A673 (cell line): ENCODE measurements at regions not wholly inside any gene's neighbourhood (a gene's known extent, or its start where the extent isn't known, plus 50 kb on each side); places are given as distances from the start of the nearest gene placed in this dataset.

Experiments used
- BruUV-seq: library from RNA; stranded (reverse); fragments of 400-500 nt; replicated peaks from 2 replicates; lab custom pipeline; 2021; lab: Mats Ljungman, UMichigan
- CTCF ChIA-PET: fragments of 300-600 bp; sonication (Branson Sonifier 250); formaldehyde crosslinking; loops from one replicate; lab custom pipeline; 2022; ENCODE audit warnings: antibody characterized with exemption; lab: Charles Lee
- POLR2A ChIA-PET: fragments of 300-600 bp; sonication (Branson Sonifier 250); formaldehyde crosslinking; loops from one replicate; lab custom pipeline; 2022; ENCODE audit warnings: antibody characterized with exemption; ENCODE audit not compliant: low non-redundant PET; lab: Charles Lee
- DNase-seq: peaks from one replicate; pipeline ENCODE4 v3.0.0-alpha.2; 2015; ENCODE audit warnings: low spot score
- H3K27ac ChIP-seq: fragments of 200-600 bp; sonication (generic); 2 replicates; pipeline ENCODE4 v1.5.1; 2016; ENCODE audit warnings: mixed run types, low read depth, mild to moderate bottlenecking, mixed read lengths, antibody characterized with exemption, low read length; ENCODE audit not compliant: poor library complexity, severe bottlenecking
- H3K27me3 ChIP-seq: fragments of 200-600 bp; sonication (generic); replicated peaks from 2 replicates; pipeline ENCODE4 v1.6.1; 2017; ENCODE audit warnings: mixed run types, low read depth, mild to moderate bottlenecking, mixed read lengths, antibody characterized with exemption, low read length; ENCODE audit not compliant: insufficient read depth, poor library complexity
- H3K36me3 ChIP-seq: fragments of 200-600 bp; sonication (generic); 2 replicates; pipeline ENCODE4 v1.6.1; 2016; ENCODE audit warnings: mixed run types, mild to moderate bottlenecking, mixed read lengths, antibody characterized with exemption, low read length; ENCODE audit not compliant: insufficient read depth, poor library complexity, severe bottlenecking
- H3K4me1 ChIP-seq: fragments of 200-600 bp; sonication (generic); 2 replicates; pipeline ENCODE4 v1.6.1; 2017; ENCODE audit warnings: mixed run types, mild to moderate bottlenecking, mixed read lengths, antibody characterized with exemption, low read length; ENCODE audit not compliant: insufficient read depth, poor library complexity, severe bottlenecking
- H3K4me3 ChIP-seq: fragments of 200-600 bp; sonication (generic); 2 replicates; pipeline ENCODE4 v1.5.1; 2016; ENCODE audit warnings: low read depth, mixed run types, mild to moderate bottlenecking, mixed read lengths, low read length; ENCODE audit not compliant: poor library complexity, severe bottlenecking
- H3K9me3 ChIP-seq: fragments of 200-600 bp; sonication (generic); 2 replicates; pipeline ENCODE4 v1.6.1; 2016; ENCODE audit warnings: mixed run types, low read depth, mild to moderate bottlenecking, mixed read lengths, antibody characterized with exemption, low read length; ENCODE audit not compliant: poor library complexity, severe bottlenecking
- CTCF ChIP-seq: fragments of 300-800, 200-600 bp; sonication (generic); conservative IDR thresholded peaks from 2 replicates; pipeline ENCODE4 v1.5.1; 2017; ENCODE audit warnings: low read depth, mild to moderate bottlenecking, antibody characterized with exemption, low read length, moderate library complexity, mixed read lengths
- EZH2 ChIP-seq: fragments of 200-600 bp; sonication (generic); IDR thresholded peaks from 2 replicates; pipeline ENCODE4 v1.6.1; 2017; ENCODE audit warnings: borderline replicate concordance, low read depth, mild to moderate bottlenecking, mixed read lengths, antibody characterized with exemption, low read length; ENCODE audit not compliant: poor library complexity, severe bottlenecking
- intact Hi-C: fragments of 100-400 bp; cut with micrococcal nuclease; formaldehyde crosslinking; loops from one replicate; pipeline ENCODE4 v1.10.0; 2022; ENCODE audit not compliant: unreplicated experiment

GRCh38 chr13:61247149-61247936 is 168.3 kb downstream of the PCDH20 start:
- POLR2A ChIA-PET, result no interaction called here
- Histone ChIP-seq H3K27me3 (no peaks in the 10 kb centered on the region), H3K36me3 (no peaks in the 10 kb centered on the region), H3K4me1 (peaks cover 12% of the 10 kb centered on the region), H3K4me3 (no peak overlapping the region), H3K9me3 (peaks cover 7% of the 10 kb centered on the region), H3K27ac (no peak overlapping the region)
- intact Hi-C loops, result no loop called here
- BruUV-seq, result no TSS peak
- TF ChIP-seq EZH2 (no peak), CTCF (no peak)
- DNase-seq, result peak; percentile 32
- CTCF ChIA-PET, result no interaction called here

GRCh38 chr13:61246351-61246750 is 169.3 kb downstream of the PCDH20 start:
- ChIA-PET POLR2A (no interaction called here), CTCF (no interaction called here)
- BruUV-seq, result no TSS peak
- DNase-seq, result no peak
- intact Hi-C loops, result no loop called here
- H3K4me3 ChIP-seq, result no peak overlapping the region
- H3K27me3 ChIP-seq, result no peaks in the 10 kb centered on the region
- H3K4me1 ChIP-seq, result peaks cover 3% of the 10 kb centered on the region
- peaks cover 7% of the 10 kb centered on the region for H3K9me3 ChIP-seq
- H3K27ac ChIP-seq, result no peak overlapping the region
- no peaks in the 10 kb centered on the region for H3K36me3 ChIP-seq
- TF ChIP-seq CTCF (no peak), EZH2 (no peak)

GRCh38 chr13:61215601-61216000 is 200.0 kb downstream of the PCDH20 start:
- ChIA-PET CTCF (no interaction called here), POLR2A (no interaction called here)
- no peak overlapping the region for H3K4me3 ChIP-seq
- DNase-seq, result peak; percentile 31
- peaks cover 23% of the 10 kb centered on the region for H3K27me3 ChIP-seq
- H3K27ac ChIP-seq, result no peak overlapping the region
- intact Hi-C loops, result no loop called here
- H3K36me3 ChIP-seq, result no peaks in the 10 kb centered on the region
- BruUV-seq, result no TSS peak
- H3K9me3 ChIP-seq, result no peaks in the 10 kb centered on the region
- no peaks in the 10 kb centered on the region for H3K4me1 ChIP-seq
- TF ChIP-seq CTCF (no peak), EZH2 (no peak)
